H9 (cell line): ENCODE measurements at regions not wholly inside any gene's neighbourhood (a gene's known extent, or its start where the extent isn't known, plus 50 kb on each side); places are given as distances from the start of the nearest gene placed in this dataset.

ENCODE experiments used
- DNase-seq: peaks from one replicate; pipeline ENCODE4 v3.0.0-alpha.2; 2017
- H2AFZ ChIP-seq: one replicate; pipeline ENCODE4 v1.6.1; 2013; ENCODE audit warnings: mild to moderate bottlenecking, low read length, control low read depth, moderate library complexity
- H2AK5ac ChIP-seq: 2 replicates; pipeline ENCODE4 v1.6.1; 2013; ENCODE audit warnings: low read length, control low read depth, mixed read lengths; ENCODE audit not compliant: insufficient read length
- H2BK120ac ChIP-seq: one replicate; pipeline ENCODE4 v1.6.1; 2013; ENCODE audit warnings: low read depth, mild to moderate bottlenecking, low read length, control low read depth, inconsistent platforms; ENCODE audit not compliant: poor library complexity, severe bottlenecking
- H2BK12ac ChIP-seq: 2 replicates; pipeline ENCODE4 v1.6.1; 2013; ENCODE audit warnings: low read length, control low read depth, mixed read lengths, low read depth; ENCODE audit not compliant: insufficient read length
- H2BK15ac ChIP-seq: 2 replicates; pipeline ENCODE4 v1.6.1; 2013; ENCODE audit warnings: low read depth, low read length, control low read depth
- H2BK20ac ChIP-seq: one replicate; pipeline ENCODE4 v1.6.1; 2013; ENCODE audit warnings: low read depth, mild to moderate bottlenecking, low read length, control low read depth, inconsistent platforms; ENCODE audit not compliant: poor library complexity, severe bottlenecking
- H2BK5ac ChIP-seq: 2 replicates; pipeline ENCODE4 v1.6.1; 2013; ENCODE audit warnings: low read length, control low read depth, mixed read lengths; ENCODE audit not compliant: insufficient read length
- H3K14ac ChIP-seq: 2 replicates; pipeline ENCODE4 v1.6.1; 2013; ENCODE audit warnings: low read length, control low read depth; ENCODE audit not compliant: insufficient read depth
- H3K18ac ChIP-seq: 2 replicates; pipeline ENCODE4 v1.6.1; 2013; ENCODE audit warnings: low read depth, mild to moderate bottlenecking, mixed read lengths, low read length, control low read depth; ENCODE audit not compliant: insufficient read length
- H3K23ac ChIP-seq: 2 replicates; pipeline ENCODE4 v1.6.1; 2013; ENCODE audit warnings: low read length, control low read depth, mixed read lengths, low read depth; ENCODE audit not compliant: insufficient read length
- H3K23me2 ChIP-seq: 2 replicates; pipeline ENCODE4 v1.6.1; 2013; ENCODE audit warnings: low read depth, mild to moderate bottlenecking, mixed read lengths, low read length, control low read depth; ENCODE audit not compliant: insufficient read length, poor library complexity, severe bottlenecking
- H3K27ac ChIP-seq: 2 replicates; pipeline ENCODE4 v1.5.1; 2013; ENCODE audit warnings: low read length, control low read depth, mixed read lengths, low read depth; ENCODE audit not compliant: insufficient read length
- H3K27me3 ChIP-seq: 2 replicates; pipeline ENCODE4 v1.6.1; 2013; ENCODE audit warnings: low read length, control low read depth, inconsistent platforms; ENCODE audit not compliant: insufficient read depth
- H3K4ac ChIP-seq: 2 replicates; pipeline ENCODE4 v1.6.1; 2013; ENCODE audit warnings: low read depth, mild to moderate bottlenecking, control low read depth, inconsistent platforms, low read length, moderate library complexity
- H3K4me1 ChIP-seq: 2 replicates; pipeline ENCODE4 v1.6.1; 2013; ENCODE audit warnings: low read length, control low read depth, inconsistent platforms; ENCODE audit not compliant: insufficient read depth
- H3K4me2 ChIP-seq: 2 replicates; pipeline ENCODE4 v1.6.1; 2013; ENCODE audit warnings: low read length, control low read depth, mixed read lengths; ENCODE audit not compliant: insufficient read length, insufficient read depth
- H3K56ac ChIP-seq: 2 replicates; pipeline ENCODE4 v1.6.1; 2013; ENCODE audit warnings: low read depth, mild to moderate bottlenecking, mixed read lengths, low read length, control low read depth; ENCODE audit not compliant: insufficient read length
- H3K79me1 ChIP-seq: 2 replicates; pipeline ENCODE4 v1.6.1; 2013; ENCODE audit warnings: low read depth, mild to moderate bottlenecking, moderate library complexity, low read length, control low read depth, inconsistent platforms; ENCODE audit not compliant: insufficient read depth, poor library complexity, severe bottlenecking
- H3K79me2 ChIP-seq: 2 replicates; pipeline ENCODE4 v1.6.1; 2013; ENCODE audit warnings: low read length, control low read depth, inconsistent platforms; ENCODE audit not compliant: insufficient read depth
- H3K9ac ChIP-seq: 2 replicates; pipeline ENCODE4 v1.6.1; 2013; ENCODE audit warnings: low read length, control low read depth, mixed read lengths; ENCODE audit not compliant: insufficient read length; ENCODE audit errors: extremely low read depth
- H3K9me3 ChIP-seq: one replicate; pipeline ENCODE4 v1.6.1; 2013; ENCODE audit warnings: low read depth, low read length, inconsistent platforms; ENCODE audit not compliant: control insufficient read depth
- H3T11ph ChIP-seq: one replicate; pipeline ENCODE4 v1.6.1; 2013; ENCODE audit warnings: mild to moderate bottlenecking, low read length, control low read depth, inconsistent platforms
- H4K20me1 ChIP-seq: one replicate; pipeline ENCODE4 v1.6.1; 2013; ENCODE audit not compliant: control insufficient read depth, insufficient read length, insufficient read depth
- H4K5ac ChIP-seq: 2 replicates; pipeline ENCODE4 v1.6.1; 2013; ENCODE audit warnings: low read depth, mild to moderate bottlenecking, mixed read lengths, low read length, control low read depth; ENCODE audit not compliant: insufficient read length
- H4K8ac ChIP-seq: replicated peaks from 2 replicates; pipeline ENCODE4 v1.6.1; 2013; ENCODE audit warnings: low read length, control low read depth, mixed read lengths, low read depth; ENCODE audit not compliant: insufficient read length
- H4K91ac ChIP-seq: 2 replicates; pipeline ENCODE4 v1.6.1; 2013; ENCODE audit warnings: low read depth, mild to moderate bottlenecking, moderate library complexity, mixed read lengths, low read length, control low read depth; ENCODE audit not compliant: insufficient read length
- H3K27ac Mint-ChIP-seq, 3 experiments: 2 replicates in 2 of 3; 3 replicates in 1 of 3; pipeline ENCODE4 v1.8.0; 2020 to 2021; ENCODE audit warnings: mixed read lengths in 3 of 3, mild to moderate bottlenecking in 1 of 3, moderate library complexity in 1 of 3
- H3K27me3 Mint-ChIP-seq: 2 replicates; pipeline ENCODE4 v1.8.0; 2021; ENCODE audit warnings: low read depth, mild to moderate bottlenecking, moderate library complexity, mixed read lengths
- H3K36me3 Mint-ChIP-seq, 3 experiments: 2 replicates in 2 of 3; 3 replicates in 1 of 3; pipeline ENCODE4 v1.8.0; 2020 to 2021; ENCODE audit warnings: low read depth in 3 of 3, mixed read lengths in 3 of 3; ENCODE audit not compliant: insufficient read depth in 1 of 3
- H3K4me1 Mint-ChIP-seq, 2 experiments: 2 replicates each; pipeline ENCODE4 v1.8.0; 2020; ENCODE audit warnings: mixed read lengths in 2 of 2
- H3K4me3 Mint-ChIP-seq, 2 experiments: 2 replicates in 1 of 2; 3 replicates in 1 of 2; pipeline ENCODE4 v1.8.0; 2020 to 2021; ENCODE audit warnings: mild to moderate bottlenecking in 2 of 2, mixed read lengths in 2 of 2, moderate library complexity in 1 of 2
- H3K9me3 Mint-ChIP-seq, 2 experiments: 2 replicates in 1 of 2; 3 replicates in 1 of 2; pipeline ENCODE4 v1.8.0; 2020; ENCODE audit warnings: mild to moderate bottlenecking in 2 of 2, mixed read lengths in 2 of 2, moderate library complexity in 1 of 2
- CTCF ChIP-seq: fragments of 200-600 bp; sonication (generic); conservative IDR thresholded peaks from 3 replicates; pipeline ENCODE4 v1.8.0; 2021; ENCODE audit warnings: antibody characterized with exemption, mild to moderate bottlenecking
- WGBS: extraction: QIAGEN DNeasy Blood & Tissue Kit; methylation state at CpG from one replicate; pipeline ENCODE4 v1.1.7; 2013; ENCODE audit warnings: missing lambda C conversion rate, low lambda C conversion rate, mixed read lengths; ENCODE audit not compliant: insufficient read length; ENCODE audit errors: extremely low coverage; 5-methylcytosine and 5-hydroxymethylcytosine counted together

GRCh38 chr3:1960506-1960905, 138.2 kb upstream of the CNTN4 start:
- Histone ChIP-seq H4K20me1 (no peaks in the 10 kb centered on the region), H3K14ac (no peak overlapping the region), H3K9me3 (no peaks in the 10 kb centered on the region), H2BK120ac (no peak overlapping the region), H2BK12ac (no peak overlapping the region), H2AFZ (no peak overlapping the region), H3T11ph (no peak overlapping the region), H3K4me1 (no peaks in the 10 kb centered on the region), H3K56ac (no peak overlapping the region), H3K9ac (no peak overlapping the region), H3K23me2 (no peaks in the 10 kb centered on the region), H3K79me2 (no peaks in the 10 kb centered on the region), H2AK5ac (no peak overlapping the region), H2BK5ac (no peak overlapping the region), H3K79me1 (no peaks in the 10 kb centered on the region), H2BK15ac (no peak overlapping the region), H4K8ac (no peak overlapping the region), H3K27ac (no peak overlapping the region), H3K4me2 (no peak overlapping the region), H4K5ac (no peak overlapping the region), H3K18ac (no peak overlapping the region), H3K23ac (no peak overlapping the region), H3K27me3 (no peaks in the 10 kb centered on the region), H2BK20ac (no peak overlapping the region), H3K4ac (no peak overlapping the region), H4K91ac (no peak overlapping the region)
- no CpG with 5 or more reads among the region's 3 CpGs for WGBS
- H3K4me3 Mint-ChIP-seq: no peak overlapping the region
- TF ChIP-seq CTCF: no peak
- no peak overlapping the region for H3K27ac Mint-ChIP-seq
- no peaks in the 10 kb centered on the region for H3K36me3 Mint-ChIP-seq
- no peaks in the 10 kb centered on the region for H3K27me3 Mint-ChIP-seq
- no peak for DNase-seq
- H3K4me1 Mint-ChIP-seq: peaks cover 14 to 18% of the 10 kb centered on the region in 2 experiments
- H3K9me3 Mint-ChIP-seq: peaks cover 0 to 2% of the 10 kb centered on the region in 2 experiments; a peak in 1 of 5 replicates
